D721Med (cell line): ENCODE measurements at regions not wholly inside any gene's neighbourhood (a gene's known extent, or its start where the extent isn't known, plus 50 kb on each side); places are given as distances from the start of the nearest gene placed in this dataset.

Experiments
- DNase-seq: peaks from one replicate; pipeline ENCODE4 v3.0.0; 2011; ENCODE audit warnings: low spot score; ENCODE audit not compliant: insufficient read length
- FAIRE-seq: peaks from 2 replicates; lab custom pipeline; 2011; peaks lifted over from hg19 to GRCh38; lab: Jason Lieb, UNC
- CTCF ChIP-seq: IDR thresholded peaks from 2 replicates; pipeline ENCODE4 v1.5.1; 2012; ENCODE audit warnings: mild to moderate bottlenecking, control low read depth; ENCODE audit not compliant: insufficient read depth; ENCODE audit errors: missing control alignments

- DNase-seq = no peak
- no peak for TF ChIP-seq CTCF
- no peak for FAIRE-seq
Measured at GRCh38 chr20:12153628-12154027, 235.9 kb downstream of the BTBD3 start.

GRCh38 chr20:12156252-12156651 is 238.6 kb downstream of the BTBD3 start:
- FAIRE-seq (no peak), DNase-seq (no peak)
- no peak for TF ChIP-seq CTCF

- no peak for FAIRE-seq
Measured at GRCh38 chr20:12159261-12159660, 241.6 kb downstream of the BTBD3 start.

GRCh38 chr20:12161734-12162133 is 244.0 kb downstream of the BTBD3 start:
- no peak for FAIRE-seq
- DNase-seq = no peak
- TF ChIP-seq CTCF = no peak

More at GRCh38 chr20:12159261-12159660, 241.6 kb downstream of the BTBD3 start:
- TF ChIP-seq CTCF = no peak
- no peak for DNase-seq

GRCh38 chr20:12166053-12166717 is 248.5 kb downstream of the BTBD3 start:
- FAIRE-seq (no peak), DNase-seq (no peak)
- TF ChIP-seq CTCF = no peak

GRCh38 chr20:12170406-12170805 is 252.7 kb downstream of the BTBD3 start:
- TF ChIP-seq CTCF = no peak
- DNase-seq = no peak
- no peak for FAIRE-seq

GRCh38 chr20:12171923-12172524 is 254.3 kb downstream of the BTBD3 start:
- no peak for DNase-seq
- FAIRE-seq = no peak
- no peak for TF ChIP-seq CTCF
